ENCODE measurements at regions not wholly inside any gene's neighbourhood (a gene's known extent, or its start where the extent isn't known, plus 50 kb on each side); places are given as distances from the start of the nearest gene placed in this dataset.

GRCh38 chr16:86834451-86835035 is 256.2 kb downstream of the FOXL1 start:
- no peaks in the 10 kb centered on the region for H3K36me3 ChIP-seq
- no peaks in the 10 kb centered on the region for H3K9me3 ChIP-seq
- no peaks in the 10 kb centered on the region for H3K4me1 ChIP-seq
- no peak overlapping the region for H3K27ac ChIP-seq
- no peaks in the 10 kb centered on the region for H3K27me3 ChIP-seq
- TF ChIP-seq POLR2A (IDR thresholded peaks at IDR 0.05), result no peak
- no peak for TF ChIP-seq POLR2AphosphoS5 (IDR thresholded peaks at IDR 0.05; ENCODE audit: insufficient read depth in 1 of 2, low read depth in 1 of 2)
- no peak for TF ChIP-seq CTCF (IDR thresholded peaks at IDR 0.05)
- DNase-seq (ENCODE audit: extremely low spot score in 2 of 2), result no peak
- intact Hi-C loops (cut with DNase I), result no loop called here
- no peak overlapping the region for H3K4me3 ChIP-seq

GRCh38 chr16:86835982-86836381 is 257.6 kb downstream of the FOXL1 start:
- intact Hi-C loops (cut with DNase I), result no loop called here
- no peak overlapping the region for H3K4me3 ChIP-seq
- no peak for DNase-seq (ENCODE audit: extremely low spot score in 2 of 2)

GRCh38 chr16:86836503-86837129 is 258.3 kb downstream of the FOXL1 start:
- no peaks in the 10 kb centered on the region for H3K9me3 ChIP-seq
- DNase-seq (ENCODE audit: extremely low spot score in 2 of 2), result no peak
- no peak overlapping the region for H3K27ac ChIP-seq
- H3K4me3 ChIP-seq, result no peak overlapping the region
- no peaks in the 10 kb centered on the region for H3K4me1 ChIP-seq
- H3K27me3 ChIP-seq, result no peaks in the 10 kb centered on the region
- no peaks in the 10 kb centered on the region for H3K36me3 ChIP-seq
- intact Hi-C loops (cut with DNase I), result no loop called here
- TF ChIP-seq POLR2A (IDR thresholded peaks at IDR 0.05) (no peak), CTCF (IDR thresholded peaks at IDR 0.05) (no peak), POLR2AphosphoS5 (IDR thresholded peaks at IDR 0.05; ENCODE audit: insufficient read depth in 1 of 2, low read depth in 1 of 2) (no peak)

More at GRCh38 chr16:86835982-86836381, 257.6 kb downstream of the FOXL1 start:
- TF ChIP-seq POLR2A (IDR thresholded peaks at IDR 0.05), result no peak
- TF ChIP-seq CTCF (IDR thresholded peaks at IDR 0.05), result no peak
- TF ChIP-seq POLR2AphosphoS5 (IDR thresholded peaks at IDR 0.05; ENCODE audit: insufficient read depth in 1 of 2, low read depth in 1 of 2), result no peak
- Histone ChIP-seq H3K4me1 (no peaks in the 10 kb centered on the region), H3K27me3 (no peaks in the 10 kb centered on the region), H3K9me3 (no peaks in the 10 kb centered on the region), H3K27ac (no peak overlapping the region), H3K36me3 (no peaks in the 10 kb centered on the region)

GRCh38 chr16:86843812-86844211 is 265.5 kb downstream of the FOXL1 start:
- no peak for TF ChIP-seq POLR2A (IDR thresholded peaks at IDR 0.05)
- no peak for TF ChIP-seq POLR2AphosphoS5 (IDR thresholded peaks at IDR 0.05; ENCODE audit: insufficient read depth in 1 of 2, low read depth in 1 of 2)
- no peaks in the 10 kb centered on the region for H3K27me3 ChIP-seq
- no peaks in the 10 kb centered on the region for H3K36me3 ChIP-seq
- H3K9me3 ChIP-seq, result no peaks in the 10 kb centered on the region
- intact Hi-C loops (cut with DNase I), result no loop called here
- no peak for DNase-seq (ENCODE audit: extremely low spot score in 2 of 2)
- no peak overlapping the region for H3K4me3 ChIP-seq
- no peaks in the 10 kb centered on the region for H3K4me1 ChIP-seq
- H3K27ac ChIP-seq, result no peak overlapping the region

GRCh38 chr16:86844695-86845094 is 266.3 kb downstream of the FOXL1 start:
- Histone ChIP-seq H3K27ac (no peak overlapping the region), H3K9me3 (no peaks in the 10 kb centered on the region), H3K36me3 (no peaks in the 10 kb centered on the region), H3K4me1 (no peaks in the 10 kb centered on the region), H3K27me3 (no peaks in the 10 kb centered on the region), H3K4me3 (no peak overlapping the region)
- no peak for DNase-seq (ENCODE audit: extremely low spot score in 2 of 2)
- intact Hi-C loops (cut with DNase I), result no loop called here
- TF ChIP-seq CTCF (IDR thresholded peaks at IDR 0.05) (no peak), POLR2A (IDR thresholded peaks at IDR 0.05) (no peak), POLR2AphosphoS5 (IDR thresholded peaks at IDR 0.05; ENCODE audit: insufficient read depth in 1 of 2, low read depth in 1 of 2) (no peak)

All from vagina (tissue), 2 donors.